ENCODE measurements at regions not wholly inside any gene's neighbourhood (a gene's known extent, or its start where the extent isn't known, plus 50 kb on each side); places are given as distances from the start of the nearest gene placed in this dataset.
"Not testable (repeated sequence)": the region's sequence is repeated elsewhere in the genome, so short reads cannot be mapped to it uniquely, and the experiment has no call there.

DNA sequence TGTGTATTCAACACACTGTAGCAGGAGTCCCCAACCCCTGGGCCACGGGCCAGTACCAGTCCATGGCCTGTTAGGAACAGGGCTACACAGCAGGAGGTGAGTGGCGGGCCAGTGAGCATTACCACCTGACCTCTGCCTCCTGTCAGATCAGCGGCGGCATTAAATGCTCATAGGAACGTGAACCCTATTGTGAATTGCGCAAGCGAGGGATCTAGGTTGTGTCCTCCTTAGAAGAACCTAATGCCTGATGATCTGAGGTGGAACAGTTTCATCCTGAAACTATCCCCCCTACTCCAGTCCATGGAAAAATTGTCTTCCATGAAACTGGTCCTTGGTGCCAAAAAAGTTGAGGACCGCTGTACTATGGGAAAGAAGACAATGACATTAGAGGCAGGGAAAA is 386.9 kb downstream of the PREX1 start:
- no peak for DNase-seq (ENCODE audit: low spot score)

DNA sequence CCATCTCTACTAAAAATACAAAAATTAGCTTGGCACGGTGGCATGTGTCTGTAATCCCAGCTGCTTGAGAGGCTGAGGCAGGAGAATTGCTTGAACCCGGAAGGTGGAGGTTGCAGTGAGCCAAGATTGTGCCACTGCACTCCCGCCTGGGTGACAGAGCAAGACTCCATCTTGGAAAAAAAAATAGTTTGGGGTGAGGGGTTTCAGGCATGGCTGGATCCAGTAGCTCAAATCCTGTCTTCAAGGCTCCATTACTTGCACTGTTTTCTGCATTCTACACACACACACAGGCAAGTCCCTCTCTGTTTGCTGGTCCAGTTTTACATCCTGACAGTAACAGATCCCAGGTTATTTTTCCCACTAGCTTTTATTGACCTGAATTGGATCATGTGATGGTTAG is 387.5 kb downstream of the PREX1 start:
- not testable (repeated sequence) for DNase-seq (ENCODE audit: low spot score)

DNA sequence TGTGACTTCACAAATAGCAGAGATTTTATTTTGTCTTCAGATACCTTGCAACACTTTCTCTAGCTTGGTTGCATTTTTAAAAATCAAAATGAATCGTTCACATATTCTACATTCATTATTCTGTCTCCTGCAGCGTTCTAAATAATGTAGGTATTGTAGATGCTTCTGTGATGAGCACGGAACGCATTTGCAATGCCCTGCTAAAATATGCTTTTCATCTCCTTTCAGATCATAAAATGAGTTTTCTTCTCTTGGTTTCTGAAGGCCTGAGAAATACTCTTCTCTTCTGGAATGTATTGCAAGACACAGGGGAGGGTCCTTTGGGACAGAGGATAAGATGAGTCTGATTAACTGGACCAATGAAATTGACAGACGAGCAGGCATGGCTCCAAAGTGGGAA is 390.7 kb downstream of the PREX1 start:
- DNase-seq (ENCODE audit: low spot score): no peak

DNA sequence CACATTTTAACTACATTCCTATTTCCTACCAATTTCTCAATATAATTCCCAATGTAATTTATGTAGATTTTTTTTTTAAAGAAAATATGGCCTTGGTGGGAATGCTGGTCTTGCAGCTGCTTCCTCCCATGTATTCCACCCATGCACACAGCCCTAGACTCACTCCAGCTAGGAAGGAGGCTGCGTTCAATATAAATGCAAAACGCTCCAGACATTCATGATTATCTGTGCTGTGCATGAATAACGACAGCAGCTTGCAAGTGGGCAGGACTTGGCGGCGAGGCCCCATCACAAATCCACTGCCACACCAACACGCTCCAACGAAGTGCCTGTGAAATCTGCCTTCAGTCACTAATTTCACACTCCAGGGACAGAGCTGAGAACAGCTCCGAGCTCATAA is 391.2 kb downstream of the PREX1 start:
- not testable (repeated sequence) for DNase-seq (ENCODE audit: low spot score)

DNA sequence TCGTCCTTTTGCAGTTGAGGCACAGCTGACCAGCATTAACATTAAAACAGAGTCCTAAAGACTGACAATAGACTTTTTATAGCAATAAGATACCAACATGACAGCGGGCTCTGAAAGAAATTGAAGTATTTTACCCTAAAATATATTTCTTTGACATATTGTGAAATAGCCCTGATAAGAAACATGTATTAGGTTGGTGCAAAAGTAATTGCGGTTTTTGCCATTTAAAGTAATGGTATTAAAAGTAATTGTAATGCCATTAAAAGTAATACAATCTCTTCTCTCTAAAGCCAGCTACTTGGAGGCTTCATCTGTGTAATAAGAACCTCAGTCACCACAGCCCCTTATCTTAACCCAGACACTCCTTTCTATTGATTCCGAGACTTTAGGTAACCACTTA is 394.6 kb downstream of the PREX1 start:
- DNase-seq (ENCODE audit: low spot score): no peak

DNA sequence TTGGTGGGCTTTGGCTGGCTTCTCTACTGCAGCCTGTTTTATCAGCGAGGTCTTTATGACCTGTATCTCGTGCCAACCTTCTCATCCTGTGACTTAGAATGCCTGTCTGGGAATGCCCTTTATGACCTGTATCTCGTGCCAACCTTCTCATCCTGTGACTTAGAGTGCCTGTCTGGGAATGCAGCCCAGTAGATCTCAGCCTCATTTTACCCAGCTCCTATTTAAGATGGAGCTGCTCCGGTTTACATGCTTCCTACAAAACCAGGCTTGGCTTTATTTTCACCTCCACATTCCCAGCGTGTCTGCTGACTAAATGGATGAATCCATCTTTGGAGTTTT is 395.3 kb downstream of the PREX1 start:
- DNase-seq (ENCODE audit: low spot score): no peak

DNA sequence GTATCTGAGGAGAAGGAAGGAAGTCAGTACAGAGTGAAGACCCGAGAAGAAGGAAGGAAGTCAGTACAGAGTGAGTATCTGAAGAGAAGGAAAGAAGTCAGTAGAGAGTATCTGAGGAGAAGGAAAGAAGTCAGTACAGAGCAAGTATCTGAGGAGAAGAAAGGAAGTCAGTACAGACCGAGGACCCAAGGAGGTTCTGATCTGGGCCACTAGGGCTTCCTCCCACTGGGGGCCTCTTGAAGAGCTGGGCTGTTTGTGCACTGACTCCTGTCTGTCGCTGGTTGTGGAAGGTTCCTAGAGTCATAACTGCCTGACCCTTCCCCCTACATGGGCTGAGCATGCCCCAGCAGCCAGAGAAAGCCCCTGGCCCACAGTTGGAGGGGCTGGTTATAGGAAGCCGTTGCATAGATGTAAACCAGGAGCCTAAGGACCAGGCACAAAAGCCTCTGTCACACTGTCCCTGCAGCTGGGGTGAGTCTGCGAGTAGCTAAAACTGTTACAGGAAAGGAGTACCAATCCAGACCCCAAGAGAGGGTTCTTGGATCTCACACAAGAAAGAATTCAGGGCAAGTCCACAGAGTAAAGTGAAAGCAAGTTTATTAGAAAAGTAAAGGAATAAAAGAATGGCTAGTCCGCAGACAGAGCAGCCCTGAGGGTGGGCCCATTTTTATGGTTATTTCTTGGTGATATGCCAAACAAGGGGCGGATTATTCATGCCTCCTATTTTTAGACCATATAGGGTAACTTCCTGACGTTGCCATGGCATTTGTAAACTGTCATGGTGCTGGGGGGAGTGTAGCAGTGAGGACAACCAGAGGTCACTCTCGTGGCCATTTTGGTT is 395.9 kb downstream of the PREX1 start:
- DNase-seq (ENCODE audit: low spot score): no peak

DNA sequence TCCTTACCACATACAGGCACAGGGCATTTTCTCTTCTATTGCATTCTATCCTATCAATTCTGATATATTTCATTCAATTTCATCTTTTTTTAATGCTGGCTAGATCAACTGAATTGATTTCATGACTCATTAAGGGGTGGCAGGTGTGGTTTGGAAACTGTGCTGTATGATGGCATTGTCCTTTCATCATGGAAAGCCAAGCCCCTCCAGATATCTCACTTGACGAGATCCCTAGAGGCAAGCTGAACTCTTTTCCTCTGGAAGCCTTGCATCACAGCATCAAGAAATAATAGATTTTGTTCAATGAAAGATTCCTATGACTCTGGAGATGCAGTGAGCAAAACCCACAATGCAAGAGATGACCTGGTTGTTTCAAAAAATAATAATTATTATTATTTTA is 401.2 kb downstream of the PREX1 start:
- no peak for DNase-seq (ENCODE audit: low spot score)

DNA sequence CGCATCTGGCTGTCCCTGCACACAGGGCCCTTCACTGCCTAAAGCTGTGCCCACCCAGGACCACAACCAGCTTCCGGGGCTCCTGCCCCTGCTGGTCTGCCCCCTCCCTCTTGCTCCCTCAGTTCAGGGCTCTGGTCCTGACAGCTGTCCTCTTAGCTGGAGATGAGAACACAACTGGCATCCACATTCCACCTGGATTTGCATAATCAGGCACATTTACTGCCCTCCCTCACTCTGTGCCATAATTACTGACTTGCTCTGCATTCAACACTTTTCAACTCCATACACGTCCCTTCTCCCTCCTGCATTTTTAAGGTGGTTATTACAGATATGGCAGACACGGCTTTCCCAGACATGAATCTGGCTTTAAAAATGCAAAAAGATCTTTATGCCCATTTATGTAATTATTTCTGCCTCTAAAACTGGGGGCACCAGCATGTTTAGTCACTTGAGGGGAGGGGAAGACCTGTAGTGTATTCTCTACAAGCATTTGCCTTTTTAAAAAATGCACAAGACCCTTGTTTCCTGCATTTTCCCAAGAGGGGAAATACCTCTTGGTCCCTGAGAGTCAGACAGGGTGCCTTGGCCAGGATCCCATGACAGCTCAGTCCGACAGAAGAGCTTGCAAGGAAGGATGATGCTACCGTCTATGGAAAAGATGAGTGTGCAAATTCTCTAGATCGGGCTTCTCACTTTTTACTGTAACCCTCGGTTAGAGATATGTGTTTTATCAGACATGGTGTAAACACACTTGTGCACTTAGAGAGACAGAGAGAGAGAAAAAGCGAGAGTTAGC is 401.8 kb downstream of the PREX1 start:
- no peak for DNase-seq (ENCODE audit: low spot score)

DNA sequence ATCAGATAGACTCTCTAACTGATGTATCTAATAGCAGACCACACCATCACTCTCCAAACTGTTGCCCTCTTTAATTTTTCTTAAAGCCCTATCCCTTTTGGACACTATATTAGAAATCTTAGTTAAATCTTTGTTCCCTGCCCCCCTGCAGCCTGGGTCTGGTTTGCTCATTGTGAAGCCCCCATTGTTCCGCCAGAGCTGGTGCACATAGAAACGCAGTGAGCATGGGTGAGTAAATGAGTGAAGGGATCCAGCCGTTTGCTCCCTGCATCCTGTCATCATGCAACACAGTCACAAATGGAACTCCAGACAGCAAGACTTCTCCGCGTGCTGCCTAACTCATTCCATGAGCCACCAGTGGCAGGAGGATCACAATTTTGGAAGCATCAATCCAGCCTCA is 402.5 kb downstream of the PREX1 start:
- no peak for DNase-seq (ENCODE audit: low spot score)

DNA sequence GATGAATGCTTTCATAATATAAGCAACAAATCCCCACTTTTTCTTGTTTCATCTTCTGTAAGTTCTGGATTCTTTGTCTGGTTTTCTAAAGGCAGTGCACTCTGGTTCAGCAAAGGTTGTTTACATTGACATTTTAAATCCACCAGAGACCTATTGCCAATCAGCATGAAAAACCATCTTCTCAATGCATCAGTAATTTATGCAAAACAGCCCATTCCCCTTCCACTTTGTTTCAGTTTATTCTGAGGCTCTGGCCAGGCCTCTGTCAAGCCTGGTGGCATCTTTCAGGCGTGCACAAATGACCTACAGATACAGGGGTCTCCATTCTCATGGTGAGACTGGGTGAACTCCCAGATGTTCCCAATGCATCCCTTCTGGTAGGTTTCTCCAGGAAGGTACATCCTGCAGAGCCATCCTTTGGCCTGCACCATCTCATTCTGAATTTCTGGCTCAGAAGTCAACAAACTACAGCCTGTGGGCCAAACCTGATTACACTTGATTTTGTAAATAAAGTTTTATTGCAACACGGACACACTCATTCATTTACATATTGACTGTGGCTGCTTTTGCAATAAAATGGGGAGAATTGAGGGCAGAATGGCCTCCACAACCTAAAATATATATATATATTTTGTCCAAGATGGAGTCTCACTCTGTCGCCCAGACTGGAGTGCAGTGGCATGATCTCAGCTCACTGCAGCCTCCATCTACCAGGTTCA is 405.4 kb downstream of the PREX1 start:
- DNase-seq (ENCODE audit: low spot score): no peak

DNA sequence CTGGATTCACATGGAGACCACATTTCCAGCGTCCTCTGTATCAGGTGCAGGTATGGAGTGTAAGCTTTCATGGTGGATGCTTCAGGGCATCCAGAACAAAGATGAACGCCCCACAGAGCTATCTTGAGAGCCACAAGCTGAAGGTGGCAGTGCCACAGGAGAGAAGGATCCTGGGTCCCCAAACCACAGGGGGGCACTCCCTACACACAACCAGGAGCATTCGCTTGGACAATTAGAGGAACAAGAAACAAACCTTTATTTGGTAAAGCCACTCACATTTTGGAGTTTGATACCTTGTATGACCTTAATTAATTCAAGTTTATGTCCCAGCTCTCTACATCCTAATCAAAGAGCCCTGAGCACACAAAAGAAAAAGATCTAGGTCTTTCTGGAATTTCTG is 406.3 kb downstream of the PREX1 start:
- DNase-seq (ENCODE audit: low spot score): no peak

DNA sequence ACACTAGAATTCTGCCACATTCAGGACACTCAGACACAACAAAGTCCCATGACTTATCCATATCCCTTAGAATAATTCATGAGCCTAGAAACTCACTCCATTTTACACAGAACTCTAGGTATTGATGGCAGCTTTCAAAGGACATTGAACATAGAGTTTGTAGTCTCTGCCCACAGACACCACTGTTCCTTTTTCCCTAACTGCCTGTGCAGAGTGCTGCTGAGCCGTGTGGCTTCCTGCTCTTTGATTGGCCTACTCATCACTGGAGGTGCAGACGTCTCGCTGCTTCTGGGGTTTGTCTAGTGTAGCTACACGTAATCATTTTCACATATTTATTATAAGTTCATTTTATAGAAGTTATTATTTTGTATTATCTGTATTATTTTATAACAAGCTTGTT is 407.6 kb downstream of the PREX1 start:
- DNase-seq (ENCODE audit: low spot score): no peak

DNA sequence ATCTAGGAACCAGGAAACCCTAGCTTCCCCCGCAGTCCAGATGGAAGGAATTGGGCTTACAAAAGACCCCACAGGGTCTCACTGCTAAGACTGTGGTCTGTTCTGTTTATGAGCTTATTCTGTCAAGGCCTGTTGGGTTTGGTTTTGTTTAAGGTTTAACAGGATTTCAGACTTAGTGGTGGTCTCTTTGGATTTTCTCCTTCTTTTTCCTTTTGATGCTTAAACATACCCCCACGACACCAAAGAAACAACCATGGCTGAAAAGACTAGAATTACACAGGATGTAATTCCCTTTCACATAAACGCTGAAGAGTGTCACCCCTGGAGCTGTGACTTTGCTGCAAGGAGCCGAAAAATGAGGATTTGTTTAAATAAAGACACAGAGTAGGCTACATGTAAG is 408.6 kb downstream of the PREX1 start:
- DNase-seq (ENCODE audit: low spot score): no peak

DNA sequence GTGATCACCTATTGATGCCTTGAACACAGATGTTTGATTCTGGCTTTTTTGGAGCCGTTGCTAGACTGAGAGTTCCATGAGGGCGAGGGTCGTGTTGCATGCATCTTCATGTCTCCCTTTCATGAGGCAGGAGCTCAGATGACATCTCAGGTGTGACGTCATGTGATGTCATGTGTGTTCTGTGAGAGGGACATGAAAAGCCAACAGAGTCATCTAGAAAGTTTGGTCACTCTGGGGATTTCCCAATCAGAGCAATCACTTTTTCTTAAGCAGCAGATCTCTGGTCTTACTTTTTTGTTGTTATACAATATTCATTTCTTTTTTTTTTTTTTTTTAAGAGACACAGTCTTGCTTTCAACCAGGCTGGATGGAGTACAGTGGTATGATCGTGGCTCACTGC is 411.8 kb downstream of the PREX1 start:
- DNase-seq (ENCODE audit: low spot score): no peak

DNA sequence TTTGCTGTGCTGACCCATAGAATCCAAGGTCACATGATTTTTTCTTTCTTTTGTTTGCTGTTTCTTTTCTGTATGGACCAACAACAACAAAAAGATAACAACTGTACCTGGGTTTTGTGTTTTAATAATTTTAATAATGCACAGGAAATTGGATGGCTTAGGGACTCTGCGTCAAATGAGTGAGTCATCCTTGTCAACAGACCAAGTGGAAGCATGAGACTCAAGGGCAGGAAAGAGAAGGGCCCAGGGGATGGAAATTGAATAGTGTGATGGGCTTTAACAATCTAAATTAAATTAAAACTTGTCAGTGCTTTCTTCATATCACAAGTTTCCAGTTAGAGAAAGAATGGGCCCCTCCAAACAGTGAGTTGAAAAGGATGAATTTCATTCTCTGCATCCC is 413.0 kb downstream of the PREX1 start:
- DNase-seq (ENCODE audit: low spot score): no peak

DNA sequence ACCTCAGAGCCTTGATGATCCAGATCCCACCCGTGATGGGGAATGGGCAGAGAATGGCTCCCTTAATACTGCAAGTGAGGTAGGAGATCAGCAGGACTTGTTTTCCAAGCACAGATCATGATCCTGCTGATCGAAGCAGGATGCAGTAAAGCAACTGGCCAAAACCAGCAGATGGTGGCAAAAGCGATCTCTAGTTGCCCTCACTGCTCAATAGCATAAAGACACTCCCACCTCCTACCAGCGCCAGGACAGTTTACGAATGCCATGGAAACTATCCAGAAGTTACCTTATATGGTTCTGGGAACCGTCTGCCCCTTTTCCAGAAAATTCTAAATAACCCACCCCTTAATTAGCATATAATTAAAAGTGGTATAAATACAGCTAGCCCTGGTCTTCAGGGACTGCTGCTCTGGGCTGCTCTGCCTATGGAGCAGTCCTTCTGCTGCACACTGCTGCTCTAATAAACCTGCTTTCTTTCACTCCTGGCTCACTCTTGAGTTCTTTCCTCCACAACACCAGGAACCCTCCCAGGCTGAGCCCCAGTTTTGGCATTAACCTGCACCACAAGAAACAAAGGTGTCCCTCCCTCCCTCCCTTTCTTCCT is 415.8 kb downstream of the PREX1 start:
- DNase-seq (ENCODE audit: low spot score): no peak

DNA sequence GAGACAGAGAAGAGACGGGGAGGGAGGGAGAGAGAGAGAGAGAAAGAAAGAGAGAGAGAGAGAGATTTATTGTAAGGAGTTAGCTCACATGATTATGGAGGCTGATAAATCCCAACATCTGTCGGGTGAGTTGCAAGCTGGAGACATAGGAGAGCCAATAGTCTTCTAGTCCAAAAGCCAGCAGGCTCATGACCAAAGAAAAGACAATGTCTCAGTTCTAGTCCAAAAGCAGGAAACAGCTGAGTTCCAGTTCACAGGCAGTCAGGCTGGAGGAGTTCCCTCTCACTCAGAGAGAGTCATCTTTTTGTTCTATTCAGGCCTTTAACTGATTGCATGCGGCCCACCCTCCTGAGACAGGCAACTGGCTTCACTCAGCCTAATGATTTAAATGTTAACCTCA is 416.6 kb downstream of the PREX1 start:
- DNase-seq (ENCODE audit: low spot score): no peak

DNA sequence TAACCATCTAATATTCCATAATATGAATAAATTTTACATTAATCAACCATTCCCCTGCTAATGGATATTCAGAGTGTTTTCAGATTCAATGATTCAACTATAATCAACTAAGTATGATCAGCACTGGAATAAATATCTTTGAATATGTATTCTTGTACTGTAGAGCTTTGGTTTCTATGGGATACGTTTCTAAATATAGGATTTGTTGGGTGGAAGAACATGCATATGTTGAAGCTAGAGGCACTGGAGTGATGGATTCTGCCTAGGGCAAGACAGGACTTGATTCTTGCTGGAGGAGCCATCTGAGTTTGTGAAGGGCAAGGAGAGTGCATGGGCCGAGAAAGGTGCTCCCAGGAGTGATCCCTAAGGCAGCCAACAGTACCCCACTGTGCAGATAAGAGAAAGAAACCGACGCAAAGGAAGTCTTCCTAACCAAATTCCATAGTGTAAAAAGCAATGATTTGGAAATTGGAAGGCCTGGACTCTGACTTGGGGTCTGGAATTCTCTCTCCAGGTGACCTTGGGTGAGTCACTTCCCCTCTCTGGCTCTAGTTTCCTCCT is 418.7 kb downstream of the PREX1 start:
- no peak for DNase-seq (ENCODE audit: low spot score)

DNA sequence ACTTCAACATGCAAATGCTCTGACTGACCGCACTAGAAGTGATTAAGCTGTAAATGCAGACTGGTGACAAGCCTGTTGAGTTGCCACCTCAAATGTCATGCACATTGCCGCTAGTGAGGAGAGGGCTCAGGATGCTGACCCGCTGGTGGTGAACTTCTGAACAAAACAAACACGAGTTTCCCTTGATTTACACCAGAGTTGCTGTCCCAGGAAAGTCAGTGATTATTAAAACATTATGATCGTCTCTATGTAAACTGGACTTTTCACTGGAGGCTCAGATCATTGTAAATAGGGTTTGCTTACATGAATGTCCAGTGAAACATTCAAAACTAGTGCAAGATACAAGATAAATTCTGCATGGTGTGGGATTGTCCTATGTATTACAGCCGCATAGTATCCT is 420.1 kb downstream of the PREX1 start:
- DNase-seq (ENCODE audit: low spot score): no peak

DNA sequence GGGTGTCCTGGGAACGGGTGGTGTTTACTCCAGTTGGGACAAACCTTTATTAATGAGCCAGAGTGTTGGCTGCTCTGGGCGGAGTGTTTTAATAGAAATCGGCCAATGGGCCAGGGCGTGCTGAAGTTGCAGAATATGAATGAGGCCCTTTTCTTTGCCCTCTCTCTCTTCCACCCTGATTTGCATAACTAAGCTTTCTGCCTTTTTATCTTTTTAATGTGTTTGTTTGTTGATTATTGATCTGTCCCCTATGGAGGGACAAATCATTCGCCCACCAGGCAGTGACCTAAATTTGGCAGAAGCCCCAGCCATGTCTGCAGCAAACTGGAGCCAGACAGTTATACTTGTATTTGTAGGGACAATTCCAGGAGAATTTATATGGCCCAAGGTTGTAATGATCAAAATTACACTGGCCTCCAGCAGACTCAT is 420.9 kb downstream of the PREX1 start:
- DNase-seq (ENCODE audit: low spot score): no peak

DNA sequence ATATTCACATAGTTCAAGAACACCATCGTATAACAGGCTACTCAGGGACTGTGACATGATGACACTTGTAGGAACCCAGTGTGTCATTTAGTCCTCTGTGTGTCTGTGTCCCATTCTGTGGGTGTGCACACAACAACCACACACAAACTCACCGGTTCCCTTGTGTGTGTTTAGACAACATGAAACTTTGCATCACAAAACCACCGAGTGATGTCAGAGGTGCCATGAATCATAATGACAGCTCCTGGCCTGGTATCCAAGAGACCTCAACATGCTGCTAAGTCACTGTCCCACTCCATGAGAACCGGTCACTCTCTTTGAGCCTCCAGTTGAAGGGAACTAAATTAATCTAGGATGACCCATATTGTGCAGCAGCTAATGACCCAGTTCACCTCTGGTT is 421.3 kb downstream of the PREX1 start:
- no peak for DNase-seq (ENCODE audit: low spot score)

Data from mucosa of gallbladder (tissue), 1 donor.